GM19463 (cell line): ENCODE measurements at regions not wholly inside any gene's neighbourhood (a gene's known extent, or its start where the extent isn't known, plus 50 kb on each side); places are given as distances from the start of the nearest gene placed in this dataset.
"Not testable (repeated sequence)": the region's sequence is repeated elsewhere in the genome, so short reads cannot be mapped to it uniquely, and the experiment has no call there.

ENCODE experiments used
- ATAC-seq: cut with Tn5 transposase; IDR thresholded peaks from one replicate; pipeline ENCODE4 v1.9.1; 2021; ENCODE audit warnings: mild to moderate bottlenecking, moderate library complexity; ENCODE audit not compliant: unreplicated experiment

- no peak for ATAC-seq
Measured at GRCh38 chr11:134659882-134660281, 247.8 kb upstream of the B3GAT1 start.

- no peak for ATAC-seq
Measured at GRCh38 chr11:134658481-134659225, 246.6 kb upstream of the B3GAT1 start.

- no peak for ATAC-seq
Measured at GRCh38 chr11:134657631-134658030, 245.6 kb upstream of the B3GAT1 start.

GRCh38 chr11:134656861-134657540, 245.0 kb upstream of the B3GAT1 start:
- no peak for ATAC-seq

GRCh38 chr11:134656086-134656840, 244.2 kb upstream of the B3GAT1 start:
- ATAC-seq, result not testable (repeated sequence)

- ATAC-seq, result no peak
Measured at GRCh38 chr11:134655189-134655989, 243.3 kb upstream of the B3GAT1 start.

- no peak for ATAC-seq
Measured at GRCh38 chr11:134654161-134654915, 242.3 kb upstream of the B3GAT1 start.

- ATAC-seq, result no peak
Measured at GRCh38 chr11:134652586-134653255, 240.7 kb upstream of the B3GAT1 start.

- no peak for ATAC-seq
Measured at GRCh38 chr11:134647066-134647743, 235.2 kb upstream of the B3GAT1 start.

- no peak for ATAC-seq
Measured at GRCh38 chr11:134646561-134646960, 234.5 kb upstream of the B3GAT1 start.

GRCh38 chr11:134645576-134645975, 233.5 kb upstream of the B3GAT1 start:
- ATAC-seq, result no peak

- ATAC-seq, result no peak
Measured at GRCh38 chr11:134644476-134645456, 232.7 kb upstream of the B3GAT1 start.

GRCh38 chr11:134643115-134644012, 231.3 kb upstream of the B3GAT1 start:
- no peak for ATAC-seq

GRCh38 chr11:134642206-134642605, 230.2 kb upstream of the B3GAT1 start:
- ATAC-seq, result no peak

- ATAC-seq, result no peak
Measured at GRCh38 chr11:134640971-134641968, 229.2 kb upstream of the B3GAT1 start.

GRCh38 chr11:134640536-134640935, 228.5 kb upstream of the B3GAT1 start:
- no peak for ATAC-seq
